Mesothelial cell of epicardium (in vitro differentiated cells): ENCODE measurements at regions not wholly inside any gene's neighbourhood (a gene's known extent, or its start where the extent isn't known, plus 50 kb on each side); places are given as distances from the start of the nearest gene placed in this dataset.

Experiments
- DNase-seq, 2 experiments: peaks; one replicate each; pipeline ENCODE4 v3.0.0; 2021; ENCODE audit warnings: low spot score in 2 of 2; ENCODE audit not compliant: unreplicated experiment in 2 of 2
- H3K27ac Mint-ChIP-seq: 2 replicates; pipeline ENCODE4 v1.8.0; 2021; ENCODE audit warnings: mixed read lengths
- H3K27me3 Mint-ChIP-seq: 2 replicates; pipeline ENCODE4 v1.8.0; 2021; ENCODE audit warnings: low read depth, mixed read lengths
- H3K36me3 Mint-ChIP-seq: 2 replicates; pipeline ENCODE4 v1.8.0; 2021; ENCODE audit warnings: mixed read lengths
- H3K4me1 Mint-ChIP-seq: 2 replicates; pipeline ENCODE4 v1.8.0; 2021; ENCODE audit warnings: mixed read lengths
- H3K4me3 Mint-ChIP-seq: 2 replicates; pipeline ENCODE4 v1.8.0; 2021; ENCODE audit warnings: mild to moderate bottlenecking, moderate library complexity, mixed read lengths
- H3K9me3 Mint-ChIP-seq: 2 replicates; pipeline ENCODE4 v1.8.0; 2021; ENCODE audit warnings: mixed read lengths
- CTCF ChIP-seq: fragments of 200-600 bp; sonication (generic); IDR thresholded peaks from one replicate; pipeline ENCODE4 v1.5.0; 2021; ENCODE audit warnings: antibody characterized with exemption; ENCODE audit not compliant: unreplicated experiment

- Mint-ChIP-seq H3K36me3 (no peaks in the 10 kb centered on the region), H3K27ac (no peak overlapping the region), H3K27me3 (peaks cover 18% of the 10 kb centered on the region), H3K9me3 (peaks cover 9% of the 10 kb centered on the region), H3K4me3 (no peak overlapping the region), H3K4me1 (no peaks in the 10 kb centered on the region)
- no peak for TF ChIP-seq CTCF
- no peak for DNase-seq
Observed at GRCh38 chr5:3317051-3317795, 278.4 kb upstream of the IRX1 start.

GRCh38 chr5:3313569-3313968 is 282.1 kb upstream of the IRX1 start:
- no peak for TF ChIP-seq CTCF
- Mint-ChIP-seq H3K27ac (no peak overlapping the region), H3K9me3 (peaks cover 13% of the 10 kb centered on the region), H3K4me1 (peaks cover 17% of the 10 kb centered on the region), H3K27me3 (peaks cover 18% of the 10 kb centered on the region), H3K36me3 (no peaks in the 10 kb centered on the region), H3K4me3 (no peak overlapping the region)
- DNase-seq, result no peak

GRCh38 chr5:3312299-3312698 is 283.3 kb upstream of the IRX1 start:
- peaks cover 17% of the 10 kb centered on the region for H3K4me1 Mint-ChIP-seq
- H3K27ac Mint-ChIP-seq, result no peak overlapping the region
- H3K9me3 Mint-ChIP-seq, result peaks cover 13% of the 10 kb centered on the region
- H3K36me3 Mint-ChIP-seq, result no peaks in the 10 kb centered on the region
- peaks cover 18% of the 10 kb centered on the region for H3K27me3 Mint-ChIP-seq
- H3K4me3 Mint-ChIP-seq, result no peak overlapping the region
- no peak for DNase-seq
- TF ChIP-seq CTCF, result no peak

- no peak for DNase-seq
- Mint-ChIP-seq H3K4me3 (no peak overlapping the region), H3K27ac (peak overlapping the region; percentile 97), H3K36me3 (no peaks in the 10 kb centered on the region), H3K27me3 (peaks cover 13% of the 10 kb centered on the region), H3K9me3 (peaks cover 13% of the 10 kb centered on the region), H3K4me1 (peaks cover 17% of the 10 kb centered on the region)
- TF ChIP-seq CTCF, result no peak
Observed at GRCh38 chr5:3311433-3311832, 284.2 kb upstream of the IRX1 start.

- peaks cover 17% of the 10 kb centered on the region for H3K4me1 Mint-ChIP-seq
- DNase-seq, result peak; percentile 51 to 75
- peak overlapping the region; percentile 97 for H3K27ac Mint-ChIP-seq
- H3K36me3 Mint-ChIP-seq, result no peaks in the 10 kb centered on the region
- peaks cover 8% of the 10 kb centered on the region for H3K27me3 Mint-ChIP-seq
- H3K4me3 Mint-ChIP-seq, result peak overlapping the region; percentile 20
- TF ChIP-seq CTCF, result no peak
- H3K9me3 Mint-ChIP-seq, result peaks cover 13% of the 10 kb centered on the region
Observed at GRCh38 chr5:3310541-3311261, 284.9 kb upstream of the IRX1 start.
